ENCODE measurements at regions not wholly inside any gene's neighbourhood (a gene's known extent, or its start where the extent isn't known, plus 50 kb on each side); places are given as distances from the start of the nearest gene placed in this dataset.
A peak's percentile ranks its signal among the peaks of the same experiment; 100 is the strongest.

DNA sequence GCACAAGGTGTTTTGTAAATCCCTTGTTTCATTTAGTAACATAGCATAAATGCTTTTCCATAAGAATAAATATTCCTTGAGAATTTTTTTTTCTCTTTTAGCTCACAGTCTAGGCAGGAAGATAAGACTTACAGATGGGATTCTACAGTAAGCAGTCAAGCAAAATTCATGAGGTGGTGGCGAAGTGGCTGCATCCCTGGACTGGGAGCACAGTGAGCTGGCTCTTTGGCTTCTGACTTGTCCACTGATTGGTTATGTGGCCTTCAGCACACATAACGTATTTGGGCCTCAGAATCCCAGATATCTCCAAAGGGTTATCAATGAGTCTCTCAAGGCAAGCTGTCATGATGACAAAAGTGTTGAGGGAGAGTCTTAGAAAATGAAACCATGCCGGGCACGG, 99.8 kb downstream of the EBNA1BP2 start:
- H3K9me3 ChIP-seq = no peaks in the 10 kb centered on the region
- DNase-seq (no peak), ATAC-seq (no peak)
- intact Hi-C loops (cut with DNase I) = loop anchor here (2.0 to 10.0 kb wide), 8 partner anchors 160 to 498 kb away; partner anchors contain the start of gene TMEM269 (in 1 of the 10)
- H3K36me3 ChIP-seq = no peaks in the 10 kb centered on the region
- TF ChIP-seq, protein P1, sequence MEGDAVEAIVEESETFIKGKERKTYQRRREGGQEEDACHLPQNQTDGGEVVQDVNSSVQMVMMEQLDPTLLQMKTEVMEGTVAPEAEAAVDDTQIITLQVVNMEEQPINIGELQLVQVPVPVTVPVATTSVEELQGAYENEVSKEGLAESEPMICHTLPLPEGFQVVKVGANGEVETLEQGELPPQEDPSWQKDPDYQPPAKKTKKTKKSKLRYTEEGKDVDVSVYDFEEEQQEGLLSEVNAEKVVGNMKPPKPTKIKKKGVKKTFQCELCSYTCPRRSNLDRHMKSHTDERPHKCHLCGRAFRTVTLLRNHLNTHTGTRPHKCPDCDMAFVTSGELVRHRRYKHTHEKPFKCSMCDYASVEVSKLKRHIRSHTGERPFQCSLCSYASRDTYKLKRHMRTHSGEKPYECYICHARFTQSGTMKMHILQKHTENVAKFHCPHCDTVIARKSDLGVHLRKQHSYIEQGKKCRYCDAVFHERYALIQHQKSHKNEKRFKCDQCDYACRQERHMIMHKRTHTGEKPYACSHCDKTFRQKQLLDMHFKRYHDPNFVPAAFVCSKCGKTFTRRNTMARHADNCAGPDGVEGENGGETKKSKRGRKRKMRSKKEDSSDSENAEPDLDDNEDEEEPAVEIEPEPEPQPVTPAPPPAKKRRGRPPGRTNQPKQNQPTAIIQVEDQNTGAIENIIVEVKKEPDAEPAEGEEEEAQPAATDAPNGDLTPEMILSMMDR (IDR thresholded peaks at IDR 0.05) = no peak
- peaks cover 0 to 17% (median 0%) of the 10 kb centered on the region in 7 donors for H3K27me3 ChIP-seq
- WGBS, 2 donors = 78 to 84% methylated on average over 4 of the region's 4 CpGs
- no peak overlapping the region for H3K27ac ChIP-seq
- no peak overlapping the region for H3K4me3 ChIP-seq
- H3K4me1 ChIP-seq = peaks cover 0 to 11% (median 4%) of the 10 kb centered on the region in 9 donors

DNA sequence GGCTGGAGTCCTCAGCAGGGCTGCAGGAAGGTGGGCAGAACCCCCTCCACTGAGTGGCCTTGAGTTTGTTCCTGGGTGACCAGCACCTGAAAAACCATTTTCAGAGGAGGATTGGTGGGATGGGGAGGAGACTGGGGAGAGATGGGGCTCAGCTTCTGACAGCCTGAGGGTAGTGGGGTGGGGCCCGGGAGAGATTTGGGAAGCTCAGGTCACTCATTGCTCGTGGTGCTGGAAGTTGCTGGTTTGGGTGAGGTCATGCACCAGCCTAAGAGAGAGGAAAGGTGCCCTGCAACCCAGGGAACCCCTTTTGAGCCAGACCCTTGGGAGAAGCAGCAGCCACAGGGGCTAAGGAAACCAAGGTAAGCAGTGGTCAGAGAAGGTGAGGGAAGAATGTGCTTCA, 100.8 kb downstream of the EBNA1BP2 start:
- no peaks in the 10 kb centered on the region for H3K9me3 ChIP-seq
- ATAC-seq (no peak), DNase-seq (no peak)
- peaks cover 0 to 17% (median 0%) of the 10 kb centered on the region in 7 donors for H3K27me3 ChIP-seq
- TF ChIP-seq, protein P1 (IDR thresholded peaks at IDR 0.05) = no peak
- intact Hi-C loops (cut with DNase I) = loop anchor here in 8 of 10 donors (5.0 to 10.0 kb wide), 5 partner anchors 286 to 496 kb away; partner anchors contain the start of gene TMEM269 (in 1 of the 8)
- no peak overlapping the region for H3K27ac ChIP-seq
- no peaks in the 10 kb centered on the region for H3K36me3 ChIP-seq
- 84 to 85% methylated on average over 2 of the region's 2 CpGs for WGBS, 2 donors
- peaks cover 0 to 11% (median 4%) of the 10 kb centered on the region in 9 donors for H3K4me1 ChIP-seq
- no peak overlapping the region for H3K4me3 ChIP-seq

DNA sequence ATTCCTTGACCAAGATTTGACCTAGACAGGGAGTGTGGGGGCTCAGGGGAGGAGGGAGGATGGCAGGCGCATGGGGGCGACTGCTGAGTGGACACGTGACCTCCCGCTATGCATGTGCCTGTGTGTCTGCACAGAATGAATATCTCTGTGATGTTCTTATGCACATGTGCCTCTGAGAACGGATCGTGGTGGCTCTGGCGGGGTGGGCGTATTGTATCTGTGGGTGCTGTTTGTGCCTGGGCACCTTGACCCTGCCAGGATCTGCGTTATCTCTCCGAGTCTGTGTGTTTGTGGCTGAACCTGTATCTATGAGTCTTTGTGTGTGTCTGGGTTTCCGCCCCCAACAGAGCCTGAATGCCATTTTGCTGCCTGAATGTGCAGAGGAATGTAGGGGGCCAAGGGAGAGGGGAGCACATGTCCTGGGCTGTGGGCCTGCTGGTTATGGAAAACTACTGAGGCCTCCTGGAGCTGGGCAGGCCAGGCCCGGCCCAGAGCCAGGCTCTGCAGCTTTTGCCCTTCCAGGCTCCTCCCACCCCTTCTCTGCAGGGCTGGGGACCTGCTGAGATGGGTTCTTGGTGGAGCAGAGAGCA, 102.5 kb downstream of the EBNA1BP2 start:
- H3K9me3 ChIP-seq = no peaks in the 10 kb centered on the region
- no peak overlapping the region for H3K4me3 ChIP-seq
- no peaks in the 10 kb centered on the region for H3K36me3 ChIP-seq
- ATAC-seq (no peak), DNase-seq (no peak)
- WGBS, 2 donors = 90 to 94% methylated on average over 12 of the region's 12 CpGs
- TF ChIP-seq, protein P1 (IDR thresholded peaks at IDR 0.05) = no peak
- H3K4me1 ChIP-seq = peaks cover 0 to 11% (median 4%) of the 10 kb centered on the region in 9 donors
- intact Hi-C loops (cut with DNase I) = loop anchor here in 8 of 10 donors (5.0 to 10.0 kb wide), 5 partner anchors 285 to 495 kb away; partner anchors contain the start of gene TMEM269 (in 1 of the 8)
- H3K27me3 ChIP-seq = peaks cover 0 to 17% (median 0%) of the 10 kb centered on the region in 7 donors
- no peak overlapping the region for H3K27ac ChIP-seq

DNA sequence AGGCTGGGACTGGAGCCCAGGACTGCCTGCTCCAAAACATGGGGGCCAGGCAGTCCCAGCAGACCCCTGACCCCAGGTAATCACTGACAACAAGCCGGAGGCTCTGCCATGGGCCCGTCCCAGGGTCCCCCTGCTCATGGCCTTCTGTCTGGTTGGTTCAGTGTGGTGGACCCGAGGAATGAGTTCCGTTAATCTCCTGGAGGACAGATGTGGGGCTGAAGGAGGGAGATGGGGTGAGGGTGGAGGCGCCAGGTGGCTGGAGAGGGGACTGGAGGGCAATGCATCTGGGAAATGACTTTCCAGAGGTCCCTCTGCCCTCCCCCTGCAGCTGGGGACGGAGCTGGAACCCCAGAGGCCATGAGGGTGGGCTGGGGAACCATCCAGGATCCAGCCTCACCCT, 103.2 kb downstream of the EBNA1BP2 start:
- Histone ChIP-seq H3K4me1 (peaks cover 0 to 11% (median 4%) of the 10 kb centered on the region in 9 donors), H3K36me3 (no peaks in the 10 kb centered on the region), H3K27ac (no peak overlapping the region), H3K27me3 (peaks cover 0 to 17% (median 0%) of the 10 kb centered on the region in 7 donors), H3K4me3 (peak overlapping the region in 2 of 10 donors; percentile 10 to 55), H3K9me3 (no peaks in the 10 kb centered on the region)
- ATAC-seq = no peak
- no peak for DNase-seq
- 87 to 93% methylated on average over 6 of the region's 6 CpGs for WGBS, 2 donors
- intact Hi-C loops (cut with DNase I) = loop anchor here in 1 of 10 donors (10.0 kb wide), 1 partner anchor 484 kb away; no protein-coding TSS in a partner anchor
- TF ChIP-seq, protein P1 (IDR thresholded peaks at IDR 0.05) = no peak

All from heart right ventricle (tissue), 16 donors.